HEK293 (cell line): ENCODE measurements at regions not wholly inside any gene's neighbourhood (a gene's known extent, or its start where the extent isn't known, plus 50 kb on each side); places are given as distances from the start of the nearest gene placed in this dataset.

Experiments used
- CTCF ChIA-PET: fragments of 350-600 bp; formaldehyde crosslinking; extraction: SDS; loops from one replicate; lab custom pipeline; 2021; ENCODE audit warnings: antibody characterized with exemption; lab: Yijun Ruan, JAX
- POLR2A ChIA-PET: fragments of 300-600 bp; formaldehyde crosslinking; extraction: SDS; loops from one replicate; lab custom pipeline; 2020; ENCODE audit warnings: antibody characterized with exemption, inconsistent platforms; lab: Yijun Ruan, JAX
- H3K27ac ChIP-seq: fragments of 200-500 bp; sonication (Bioruptor generic); 2 replicates; pipeline ENCODE4 v1.5.1; 2014; ENCODE audit warnings: low read depth, low read length, control low read depth, inconsistent platforms; ENCODE audit errors: extremely low read depth
- H3K36me3 ChIP-seq, 2 experiments: fragments of 200-500 bp in 1 of 2; sonication (Bioruptor generic) in 1 of 2; 1 replicate in 1 of 2; 2 replicates in 1 of 2; pipeline ENCODE4 v1.5.1; 2014 to 2017; ENCODE audit warnings: inconsistent platforms in 2 of 2, low read length in 2 of 2; ENCODE audit not compliant: control insufficient read depth in 2 of 2, insufficient read depth in 1 of 2
- H3K4me1 ChIP-seq: fragments of 200-500 bp; sonication (Bioruptor generic); 2 replicates; pipeline ENCODE4 v1.5.1; 2014; ENCODE audit warnings: mild to moderate bottlenecking, low read length, inconsistent platforms; ENCODE audit not compliant: control insufficient read depth, insufficient read depth
- H3K4me3 ChIP-seq: 2 replicates; pipeline ENCODE4 v1.5.1; 2011; ENCODE audit warnings: low read depth, mild to moderate bottlenecking, control low read depth, low read length, moderate library complexity
- H3K9me3 ChIP-seq: fragments of 200-500 bp; sonication (Bioruptor generic); 2 replicates; pipeline ENCODE4 v1.5.1; 2014; ENCODE audit warnings: low read depth, low read length, inconsistent platforms; ENCODE audit not compliant: control insufficient read depth, insufficient read depth
- KLF10 ChIP-seq: fragments of 450-650 bp; IDR thresholded peaks from 2 replicates; pipeline ENCODE4 v1.5.1; 2018; ENCODE audit warnings: missing biosample characterization, mild to moderate bottlenecking, missing genetic modification characterization
- KLF7 ChIP-seq: fragments of 450-650 bp; formaldehyde crosslinking; IDR thresholded peaks from 2 replicates; pipeline ENCODE4 v1.5.1; 2016; ENCODE audit warnings: missing biosample characterization, missing genetic modification characterization, borderline replicate concordance
- RBAK ChIP-seq: fragments of 450-650 bp; formaldehyde crosslinking; IDR thresholded peaks from 2 replicates; pipeline ENCODE4 v1.5.1; 2016; ENCODE audit warnings: missing biosample characterization, missing genetic modification characterization
- SALL2 ChIP-seq: fragments of 450-650 bp; formaldehyde crosslinking; IDR thresholded peaks from 2 replicates; pipeline ENCODE4 v1.5.0; 2017; ENCODE audit warnings: missing biosample characterization, mild to moderate bottlenecking, missing genetic modification characterization, borderline replicate concordance
- SP3 ChIP-seq: fragments of 450-650 bp; formaldehyde crosslinking; IDR thresholded peaks from 2 replicates; pipeline ENCODE4 v1.5.1; 2016; ENCODE audit warnings: missing biosample characterization, missing genetic modification characterization
- ZFHX2 ChIP-seq: fragments of 450-650 bp; formaldehyde crosslinking; conservative IDR thresholded peaks from 2 replicates; pipeline ENCODE4 v1.5.1; 2016; ENCODE audit warnings: missing biosample characterization, missing genetic modification characterization
- ZNF211 ChIP-seq: fragments of 450-650 bp; formaldehyde crosslinking; IDR thresholded peaks from 2 replicates; pipeline ENCODE4 v1.5.1; 2016; ENCODE audit warnings: low read depth, missing biosample characterization, missing genetic modification characterization
- ZNF311 ChIP-seq: fragments of 450-650 bp; formaldehyde crosslinking; IDR thresholded peaks from 2 replicates; pipeline ENCODE4 v1.5.1; 2017; ENCODE audit warnings: missing biosample characterization, missing genetic modification characterization, borderline replicate concordance
- ZNF37A ChIP-seq: fragments of 450-650 bp; IDR thresholded peaks from 2 replicates; pipeline ENCODE4 v1.5.1; 2018; ENCODE audit warnings: missing biosample characterization, missing genetic modification characterization
- ZNF404 ChIP-seq: fragments of 450-650 bp; formaldehyde crosslinking; IDR thresholded peaks from 2 replicates; pipeline ENCODE4 v1.5.1; 2017; ENCODE audit warnings: missing biosample characterization, missing genetic modification characterization
- ZNF48 ChIP-seq: fragments of 450-650 bp; formaldehyde crosslinking; IDR thresholded peaks from 2 replicates; pipeline ENCODE4 v1.5.1; 2016; ENCODE audit warnings: missing biosample characterization, missing genetic modification characterization
- ZSCAN23 ChIP-seq: fragments of 450-650 bp; formaldehyde crosslinking; IDR thresholded peaks from 2 replicates; pipeline ENCODE4 v1.5.1; 2016; ENCODE audit warnings: missing biosample characterization, missing genetic modification characterization
- TF ChIP-seq, protein P1 (sequence below): fragments of 450-650 bp; formaldehyde crosslinking; IDR thresholded peaks from 2 replicates; pipeline ENCODE4 v1.5.1; 2016; ENCODE audit warnings: missing biosample characterization, missing genetic modification characterization
- TF ChIP-seq, protein P2 (sequence below): fragments of 450-650 bp; formaldehyde crosslinking; IDR thresholded peaks from 2 replicates; pipeline ENCODE4; 2016; ENCODE audit warnings: missing biosample characterization, missing genetic modification characterization
- TF ChIP-seq, protein P3 (sequence below): fragments of 450-650 bp; formaldehyde crosslinking; IDR thresholded peaks from 2 replicates; pipeline ENCODE4 v1.5.1; 2017; ENCODE audit warnings: missing biosample characterization, missing genetic modification characterization
- TF ChIP-seq, protein P4 (sequence below): sonication (generic); formaldehyde crosslinking; IDR thresholded peaks from 2 replicates; pipeline ENCODE4 v1.8.1; 2022; ENCODE audit warnings: mild to moderate bottlenecking, moderate library complexity, missing genetic modification reagents
- TF ChIP-seq, protein P5 (sequence below): fragments of 450-650 bp; formaldehyde crosslinking; IDR thresholded peaks from 2 replicates; pipeline ENCODE4 v1.5.1; 2016; ENCODE audit warnings: missing biosample characterization, missing genetic modification characterization

DNA sequence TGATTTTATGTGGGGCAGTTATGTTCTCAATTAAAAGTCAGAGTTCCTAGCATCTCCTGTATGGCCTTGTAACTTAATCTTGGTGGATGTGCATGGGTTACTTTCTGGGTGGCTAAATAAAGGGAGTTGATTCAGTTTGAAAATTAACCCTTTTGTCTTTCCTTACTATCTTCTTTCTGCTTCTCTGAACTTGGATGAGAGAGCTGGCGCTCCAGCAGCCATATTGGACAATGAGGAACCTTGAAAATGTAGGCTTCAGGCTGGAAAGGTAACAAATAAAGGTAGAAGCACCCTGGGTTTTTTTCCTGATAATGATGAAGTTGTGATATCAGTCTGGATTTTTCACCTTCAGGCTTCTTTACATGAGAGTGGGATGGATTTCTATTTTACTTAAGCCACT lies 714.1 kb upstream of the TMEM132C start (continued):
- TF ChIP-seq, protein P1, sequence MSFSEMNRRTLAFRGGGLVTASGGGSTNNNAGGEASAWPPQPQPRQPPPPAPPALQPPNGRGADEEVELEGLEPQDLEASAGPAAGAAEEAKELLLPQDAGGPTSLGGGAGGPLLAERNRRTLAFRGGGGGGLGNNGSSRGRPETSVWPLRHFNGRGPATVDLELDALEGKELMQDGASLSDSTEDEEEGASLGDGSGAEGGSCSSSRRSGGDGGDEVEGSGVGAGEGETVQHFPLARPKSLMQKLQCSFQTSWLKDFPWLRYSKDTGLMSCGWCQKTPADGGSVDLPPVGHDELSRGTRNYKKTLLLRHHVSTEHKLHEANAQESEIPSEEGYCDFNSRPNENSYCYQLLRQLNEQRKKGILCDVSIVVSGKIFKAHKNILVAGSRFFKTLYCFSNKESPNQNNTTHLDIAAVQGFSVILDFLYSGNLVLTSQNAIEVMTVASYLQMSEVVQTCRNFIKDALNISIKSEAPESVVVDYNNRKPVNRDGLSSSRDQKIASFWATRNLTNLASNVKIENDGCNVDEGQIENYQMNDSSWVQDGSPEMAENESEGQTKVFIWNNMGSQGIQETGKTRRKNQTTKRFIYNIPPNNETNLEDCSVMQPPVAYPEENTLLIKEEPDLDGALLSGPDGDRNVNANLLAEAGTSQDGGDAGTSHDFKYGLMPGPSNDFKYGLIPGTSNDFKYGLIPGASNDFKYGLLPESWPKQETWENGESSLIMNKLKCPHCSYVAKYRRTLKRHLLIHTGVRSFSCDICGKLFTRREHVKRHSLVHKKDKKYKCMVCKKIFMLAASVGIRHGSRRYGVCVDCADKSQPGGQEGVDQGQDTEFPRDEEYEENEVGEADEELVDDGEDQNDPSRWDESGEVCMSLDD (tag by site-specific recombination), result no peak
- TF ChIP-seq RBAK (tag by site-specific recombination) (no peak), SP3 (tag by site-specific recombination) (no peak)

DNA sequence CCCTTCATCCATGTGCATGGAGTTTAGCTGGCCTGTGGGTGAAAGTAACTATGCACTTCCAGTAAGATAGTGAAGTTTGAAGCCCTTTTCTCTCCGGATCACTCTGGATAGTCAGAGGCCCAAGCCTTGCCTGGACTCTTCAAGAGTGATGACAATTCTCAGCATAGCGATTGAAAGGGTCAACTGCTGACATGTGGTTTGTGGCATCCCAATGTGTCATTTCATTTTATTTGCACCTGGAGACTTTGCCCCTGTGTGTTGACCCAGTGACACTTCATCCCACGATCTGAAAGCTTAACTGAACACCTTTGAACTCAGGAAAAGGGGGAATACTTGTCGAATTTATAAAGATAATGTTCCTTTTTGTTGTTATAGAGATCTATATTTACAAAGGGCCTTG lies 711.9 kb upstream of the TMEM132C start:
- no peaks in the 10 kb centered on the region for H3K4me1 ChIP-seq
- ChIA-PET CTCF (no interaction called here), POLR2A (no interaction called here)
- no peaks in the 10 kb centered on the region for H3K36me3 ChIP-seq
- H3K27ac ChIP-seq, result no peak overlapping the region
- H3K9me3 ChIP-seq, result no peaks in the 10 kb centered on the region
- TF ChIP-seq ZNF404 (tag by site-specific recombination) (no peak), ZNF37A (tag by site-specific recombination) (no peak), KLF10 (tag by site-specific recombination) (no peak), ZNF211 (tag by site-specific recombination) (no peak), SP3 (tag by site-specific recombination) (no peak), KLF7 (no peak), ZNF48 (tag by site-specific recombination) (no peak), SALL2 (no peak), ZFHX2 (tag by site-specific recombination) (no peak), ZSCAN23 (tag by site-specific recombination) (no peak), ZNF311 (tag by site-specific recombination) (no peak)
- TF ChIP-seq, protein P2, sequence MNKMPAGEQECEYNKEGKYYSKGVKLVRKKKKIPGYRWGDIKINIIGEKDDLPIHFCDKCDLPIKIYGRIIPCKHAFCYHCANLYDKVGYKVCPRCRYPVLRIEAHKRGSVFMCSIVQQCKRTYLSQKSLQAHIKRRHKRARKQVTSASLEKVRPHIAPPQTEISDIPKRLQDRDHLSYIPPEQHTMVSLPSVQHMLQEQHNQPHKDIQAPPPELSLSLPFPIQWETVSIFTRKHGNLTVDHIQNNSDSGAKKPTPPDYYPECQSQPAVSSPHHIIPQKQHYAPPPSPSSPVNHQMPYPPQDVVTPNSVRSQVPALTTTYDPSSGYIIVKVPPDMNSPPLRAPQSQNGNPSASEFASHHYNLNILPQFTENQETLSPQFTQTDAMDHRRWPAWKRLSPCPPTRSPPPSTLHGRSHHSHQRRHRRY (tag by site-specific recombination), result no peak
- TF ChIP-seq, protein P3, sequence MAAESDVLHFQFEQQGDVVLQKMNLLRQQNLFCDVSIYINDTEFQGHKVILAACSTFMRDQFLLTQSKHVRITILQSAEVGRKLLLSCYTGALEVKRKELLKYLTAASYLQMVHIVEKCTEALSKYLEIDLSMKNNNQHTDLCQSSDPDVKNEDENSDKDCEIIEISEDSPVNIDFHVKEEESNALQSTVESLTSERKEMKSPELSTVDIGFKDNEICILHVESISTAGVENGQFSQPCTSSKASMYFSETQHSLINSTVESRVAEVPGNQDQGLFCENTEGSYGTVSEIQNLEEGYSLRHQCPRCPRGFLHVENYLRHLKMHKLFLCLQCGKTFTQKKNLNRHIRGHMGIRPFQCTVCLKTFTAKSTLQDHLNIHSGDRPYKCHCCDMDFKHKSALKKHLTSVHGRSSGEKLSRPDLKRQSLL, result no peak
- TF ChIP-seq, protein P4, sequence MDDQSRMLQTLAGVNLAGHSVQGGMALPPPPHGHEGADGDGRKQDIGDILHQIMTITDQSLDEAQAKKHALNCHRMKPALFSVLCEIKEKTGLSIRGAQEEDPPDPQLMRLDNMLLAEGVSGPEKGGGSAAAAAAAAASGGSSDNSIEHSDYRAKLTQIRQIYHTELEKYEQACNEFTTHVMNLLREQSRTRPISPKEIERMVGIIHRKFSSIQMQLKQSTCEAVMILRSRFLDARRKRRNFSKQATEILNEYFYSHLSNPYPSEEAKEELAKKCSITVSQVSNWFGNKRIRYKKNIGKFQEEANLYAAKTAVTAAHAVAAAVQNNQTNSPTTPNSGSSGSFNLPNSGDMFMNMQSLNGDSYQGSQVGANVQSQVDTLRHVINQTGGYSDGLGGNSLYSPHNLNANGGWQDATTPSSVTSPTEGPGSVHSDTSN (CRISPR knock-in tag), result no peak
- TF ChIP-seq, protein P5, sequence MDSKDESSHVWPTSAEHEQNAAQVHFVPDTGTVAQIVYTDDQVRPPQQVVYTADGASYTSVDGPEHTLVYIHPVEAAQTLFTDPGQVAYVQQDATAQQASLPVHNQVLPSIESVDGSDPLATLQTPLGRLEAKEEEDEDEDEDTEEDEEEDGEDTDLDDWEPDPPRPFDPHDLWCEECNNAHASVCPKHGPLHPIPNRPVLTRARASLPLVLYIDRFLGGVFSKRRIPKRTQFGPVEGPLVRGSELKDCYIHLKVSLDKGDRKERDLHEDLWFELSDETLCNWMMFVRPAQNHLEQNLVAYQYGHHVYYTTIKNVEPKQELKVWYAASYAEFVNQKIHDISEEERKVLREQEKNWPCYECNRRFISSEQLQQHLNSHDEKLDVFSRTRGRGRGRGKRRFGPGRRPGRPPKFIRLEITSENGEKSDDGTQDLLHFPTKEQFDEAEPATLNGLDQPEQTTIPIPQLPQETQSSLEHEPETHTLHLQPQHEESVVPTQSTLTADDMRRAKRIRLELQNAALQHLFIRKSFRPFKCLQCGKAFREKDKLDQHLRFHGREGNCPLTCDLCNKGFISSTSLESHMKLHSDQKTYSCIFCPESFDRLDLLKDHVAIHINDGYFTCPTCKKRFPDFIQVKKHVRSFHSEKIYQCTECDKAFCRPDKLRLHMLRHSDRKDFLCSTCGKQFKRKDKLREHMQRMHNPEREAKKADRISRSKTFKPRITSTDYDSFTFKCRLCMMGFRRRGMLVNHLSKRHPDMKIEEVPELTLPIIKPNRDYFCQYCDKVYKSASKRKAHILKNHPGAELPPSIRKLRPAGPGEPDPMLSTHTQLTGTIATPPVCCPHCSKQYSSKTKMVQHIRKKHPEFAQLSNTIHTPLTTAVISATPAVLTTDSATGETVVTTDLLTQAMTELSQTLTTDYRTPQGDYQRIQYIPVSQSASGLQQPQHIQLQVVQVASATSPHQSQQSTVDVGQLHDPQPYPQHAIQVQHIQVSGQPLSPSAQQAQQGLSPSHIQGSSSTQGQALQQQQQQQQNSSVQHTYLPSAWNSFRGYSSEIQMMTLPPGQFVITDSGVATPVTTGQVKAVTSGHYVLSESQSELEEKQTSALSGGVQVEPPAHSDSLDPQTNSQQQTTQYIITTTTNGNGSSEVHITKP (tag by site-specific recombination), result no peak
- no peak overlapping the region for H3K4me3 ChIP-seq
